HCT116 (cell line): ENCODE measurements at regions not wholly inside any gene's neighbourhood (a gene's known extent, or its start where the extent isn't known, plus 50 kb on each side); places are given as distances from the start of the nearest gene placed in this dataset.
"Not testable (repeated sequence)": the region's sequence is repeated elsewhere in the genome, so short reads cannot be mapped to it uniquely, and the experiment has no call there.

Source experiments
- ATF3 ChIP-seq: IDR thresholded peaks from 2 replicates; pipeline ENCODE4 v1.6.1; 2012
- CTCF ChIP-seq, 3 experiments: fragments of 200-600 bp in 1 of 3; sonication (generic) in 1 of 3; IDR thresholded peaks in 2 of 3; conservative IDR thresholded peaks in 1 of 3; 2 replicates each; pipeline ENCODE4 v1.5.1; 2012 to 2017; ENCODE audit warnings: low read depth in 2 of 3, low read length in 2 of 3, antibody characterized with exemption in 1 of 3, borderline replicate concordance in 1 of 3, control low read depth in 1 of 3, mild to moderate bottlenecking in 1 of 3, mixed read lengths in 1 of 3, mixed run types in 1 of 3, moderate library complexity in 1 of 3; ENCODE audit not compliant: insufficient read depth in 1 of 3
- EZH2 ChIP-seq: fragments of 200-600 bp; sonication (generic); IDR thresholded peaks from 2 replicates; pipeline ENCODE4 v1.6.1; 2017; ENCODE audit warnings: antibody characterized with exemption, mixed run types
- EZH2phosphoT487 ChIP-seq: fragments of 200-600 bp; IDR thresholded peaks from 2 replicates; pipeline ENCODE4 v1.6.1; 2018; ENCODE audit warnings: antibody characterized with exemption, borderline replicate concordance
- POLR2A ChIP-seq: IDR thresholded peaks from 2 replicates; pipeline ENCODE4 v1.7.0; 2011; ENCODE audit warnings: borderline replicate concordance; ENCODE audit not compliant: insufficient read depth, insufficient read length; ENCODE audit errors: extremely low read depth
- REST ChIP-seq: IDR thresholded peaks from 2 replicates; pipeline ENCODE4 v1.6.1; 2012; ENCODE audit warnings: low read depth
- ZBTB33 ChIP-seq: IDR thresholded peaks from 2 replicates; pipeline ENCODE4 v1.6.1; 2011; ENCODE audit warnings: mild to moderate bottlenecking, low read length, moderate library complexity; ENCODE audit not compliant: insufficient replicate concordance; ENCODE audit errors: extremely low read depth

GRCh38 chrX:89631858-89632257 lies 289.9 kb upstream of the TGIF2LX start:
- not testable (repeated sequence) for TF ChIP-seq CTCF (IDR thresholded peaks at IDR 0.05 in 2 of 3, conservative IDR thresholded peaks at IDR 0.05 in 1 of 3; ENCODE audit: borderline replicate concordance in 1 of 3, insufficient read depth in 1 of 3, low read depth in 2 of 3, low read length in 2 of 3); EZH2; EZH2phosphoT487; ZBTB33; REST; ATF3; POLR2A
